ENCODE measurements at regions not wholly inside any gene's neighbourhood (a gene's known extent, or its start where the extent isn't known, plus 50 kb on each side); places are given as distances from the start of the nearest gene placed in this dataset.

- no peak for DNase-seq (ENCODE audit: extremely low read depth in 1 of 2, low read depth in 1 of 2)
Measured at GRCh38 chr5:68447136-68447929, 231.8 kb downstream of the PIK3R1 start.

- no peak for DNase-seq (ENCODE audit: extremely low read depth in 1 of 2, low read depth in 1 of 2)
Measured at GRCh38 chr5:68449380-68449779, 233.8 kb downstream of the PIK3R1 start.

GRCh38 chr5:68450245-68450852 is 234.8 kb downstream of the PIK3R1 start:
- no peak for DNase-seq (ENCODE audit: extremely low read depth in 1 of 2, low read depth in 1 of 2)

- no peak for DNase-seq (ENCODE audit: extremely low read depth in 1 of 2, low read depth in 1 of 2)
Measured at GRCh38 chr5:68452286-68452685, 236.7 kb downstream of the PIK3R1 start.

GRCh38 chr5:68454172-68454571 is 238.6 kb downstream of the PIK3R1 start:
- no peak for DNase-seq (ENCODE audit: extremely low read depth in 1 of 2, low read depth in 1 of 2)

- DNase-seq (ENCODE audit: extremely low read depth in 1 of 2, low read depth in 1 of 2): no peak
Measured at GRCh38 chr5:68454766-68455165, 239.2 kb downstream of the PIK3R1 start.

GRCh38 chr5:68455216-68455615 is 239.7 kb downstream of the PIK3R1 start:
- DNase-seq (ENCODE audit: extremely low read depth in 1 of 2, low read depth in 1 of 2): no peak

GRCh38 chr5:68456756-68457217 is 241.2 kb downstream of the PIK3R1 start:
- DNase-seq (ENCODE audit: extremely low read depth in 1 of 2, low read depth in 1 of 2): no peak

GRCh38 chr5:68457285-68457684 is 241.7 kb downstream of the PIK3R1 start:
- no peak for DNase-seq (ENCODE audit: extremely low read depth in 1 of 2, low read depth in 1 of 2)

- DNase-seq (ENCODE audit: extremely low read depth in 1 of 2, low read depth in 1 of 2): no peak
Measured at GRCh38 chr5:68458416-68459021, 243.0 kb downstream of the PIK3R1 start.

GRCh38 chr5:68459093-68459809 is 243.7 kb downstream of the PIK3R1 start:
- DNase-seq (ENCODE audit: extremely low read depth in 1 of 2, low read depth in 1 of 2): no peak

- no peak for DNase-seq (ENCODE audit: extremely low read depth in 1 of 2, low read depth in 1 of 2)
Measured at GRCh38 chr5:68459810-68460139, 244.2 kb downstream of the PIK3R1 start.

- DNase-seq (ENCODE audit: extremely low read depth in 1 of 2, low read depth in 1 of 2): peak in 1 of 2 donors; percentile 19
Measured at GRCh38 chr5:68460147-68460798, 244.7 kb downstream of the PIK3R1 start.

GRCh38 chr5:68463606-68464005 is 248.1 kb downstream of the PIK3R1 start:
- DNase-seq (ENCODE audit: extremely low read depth in 1 of 2, low read depth in 1 of 2): no peak

GRCh38 chr5:68464424-68464823 is 248.9 kb downstream of the PIK3R1 start:
- peak; percentile 47 to 61 for DNase-seq (ENCODE audit: extremely low read depth in 1 of 2, low read depth in 1 of 2)

GRCh38 chr5:68465133-68465532 is 249.6 kb downstream of the PIK3R1 start:
- peak in 1 of 2 donors; percentile 29 for DNase-seq (ENCODE audit: extremely low read depth in 1 of 2, low read depth in 1 of 2)

GRCh38 chr5:68465934-68466551 is 250.5 kb downstream of the PIK3R1 start:
- DNase-seq (ENCODE audit: extremely low read depth in 1 of 2, low read depth in 1 of 2): no peak

GRCh38 chr5:68467208-68467607 is 251.7 kb downstream of the PIK3R1 start:
- no peak for DNase-seq (ENCODE audit: extremely low read depth in 1 of 2, low read depth in 1 of 2)

GRCh38 chr5:68467794-68468193 is 252.2 kb downstream of the PIK3R1 start:
- no peak for DNase-seq (ENCODE audit: extremely low read depth in 1 of 2, low read depth in 1 of 2)

GRCh38 chr5:68468322-68468721 is 252.8 kb downstream of the PIK3R1 start:
- DNase-seq (ENCODE audit: extremely low read depth in 1 of 2, low read depth in 1 of 2): no peak
